ENCODE measurements at regions not wholly inside any gene's neighbourhood (a gene's known extent, or its start where the extent isn't known, plus 50 kb on each side); places are given as distances from the start of the nearest gene placed in this dataset.

DNA sequence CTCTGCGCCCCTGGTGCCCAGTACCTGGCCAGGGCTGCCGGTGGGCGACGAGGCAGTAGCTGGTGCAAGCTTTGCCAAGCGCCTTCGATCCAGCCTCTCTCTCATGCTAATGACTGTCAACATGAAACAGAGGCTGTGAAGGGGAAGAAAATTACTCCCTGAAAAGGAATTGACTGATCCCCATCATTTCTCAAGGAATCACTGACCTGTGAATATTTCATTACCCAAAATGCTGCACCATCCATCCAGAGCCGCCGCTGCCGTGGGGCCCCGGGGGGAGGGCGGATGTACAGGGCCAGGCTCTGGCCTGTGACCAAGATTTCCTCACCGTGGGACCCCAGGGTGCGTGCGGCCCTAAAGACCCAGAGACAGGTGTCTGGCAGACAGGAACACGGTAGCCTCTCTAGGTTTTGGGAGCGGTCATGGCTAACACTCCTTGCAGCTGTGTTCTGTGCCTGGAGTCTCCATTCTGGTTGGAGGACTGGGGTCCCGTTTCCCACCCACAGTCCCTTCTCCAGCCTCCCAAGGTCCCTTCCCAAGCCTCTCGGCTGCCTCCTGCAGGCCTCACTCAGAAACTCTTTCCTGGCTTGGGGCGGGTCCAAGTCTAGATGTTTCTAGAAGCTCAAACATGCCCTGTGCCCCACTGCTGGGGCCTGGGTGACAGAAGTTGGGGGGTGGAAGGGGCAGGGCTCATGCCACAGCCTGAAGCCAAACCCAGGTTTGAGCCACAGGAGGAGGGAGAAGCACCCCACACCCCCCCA, 73.3 kb downstream of the ENGASE start:
- TF ChIP-seq, protein P1, sequence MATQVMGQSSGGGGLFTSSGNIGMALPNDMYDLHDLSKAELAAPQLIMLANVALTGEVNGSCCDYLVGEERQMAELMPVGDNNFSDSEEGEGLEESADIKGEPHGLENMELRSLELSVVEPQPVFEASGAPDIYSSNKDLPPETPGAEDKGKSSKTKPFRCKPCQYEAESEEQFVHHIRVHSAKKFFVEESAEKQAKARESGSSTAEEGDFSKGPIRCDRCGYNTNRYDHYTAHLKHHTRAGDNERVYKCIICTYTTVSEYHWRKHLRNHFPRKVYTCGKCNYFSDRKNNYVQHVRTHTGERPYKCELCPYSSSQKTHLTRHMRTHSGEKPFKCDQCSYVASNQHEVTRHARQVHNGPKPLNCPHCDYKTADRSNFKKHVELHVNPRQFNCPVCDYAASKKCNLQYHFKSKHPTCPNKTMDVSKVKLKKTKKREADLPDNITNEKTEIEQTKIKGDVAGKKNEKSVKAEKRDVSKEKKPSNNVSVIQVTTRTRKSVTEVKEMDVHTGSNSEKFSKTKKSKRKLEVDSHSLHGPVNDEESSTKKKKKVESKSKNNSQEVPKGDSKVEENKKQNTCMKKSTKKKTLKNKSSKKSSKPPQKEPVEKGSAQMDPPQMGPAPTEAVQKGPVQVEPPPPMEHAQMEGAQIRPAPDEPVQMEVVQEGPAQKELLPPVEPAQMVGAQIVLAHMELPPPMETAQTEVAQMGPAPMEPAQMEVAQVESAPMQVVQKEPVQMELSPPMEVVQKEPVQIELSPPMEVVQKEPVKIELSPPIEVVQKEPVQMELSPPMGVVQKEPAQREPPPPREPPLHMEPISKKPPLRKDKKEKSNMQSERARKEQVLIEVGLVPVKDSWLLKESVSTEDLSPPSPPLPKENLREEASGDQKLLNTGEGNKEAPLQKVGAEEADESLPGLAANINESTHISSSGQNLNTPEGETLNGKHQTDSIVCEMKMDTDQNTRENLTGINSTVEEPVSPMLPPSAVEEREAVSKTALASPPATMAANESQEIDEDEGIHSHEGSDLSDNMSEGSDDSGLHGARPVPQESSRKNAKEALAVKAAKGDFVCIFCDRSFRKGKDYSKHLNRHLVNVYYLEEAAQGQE (IDR thresholded peaks at IDR 0.05; ENCODE audit: insufficient read depth in 1 of 2, low read depth in 2 of 2, low read length in 1 of 2): no peak
- no peak for TF ChIP-seq SIN3A (IDR thresholded peaks at IDR 0.05; ENCODE audit: borderline replicate concordance, insufficient read depth, low read depth, low read length)
- TF ChIP-seq, protein P2, sequence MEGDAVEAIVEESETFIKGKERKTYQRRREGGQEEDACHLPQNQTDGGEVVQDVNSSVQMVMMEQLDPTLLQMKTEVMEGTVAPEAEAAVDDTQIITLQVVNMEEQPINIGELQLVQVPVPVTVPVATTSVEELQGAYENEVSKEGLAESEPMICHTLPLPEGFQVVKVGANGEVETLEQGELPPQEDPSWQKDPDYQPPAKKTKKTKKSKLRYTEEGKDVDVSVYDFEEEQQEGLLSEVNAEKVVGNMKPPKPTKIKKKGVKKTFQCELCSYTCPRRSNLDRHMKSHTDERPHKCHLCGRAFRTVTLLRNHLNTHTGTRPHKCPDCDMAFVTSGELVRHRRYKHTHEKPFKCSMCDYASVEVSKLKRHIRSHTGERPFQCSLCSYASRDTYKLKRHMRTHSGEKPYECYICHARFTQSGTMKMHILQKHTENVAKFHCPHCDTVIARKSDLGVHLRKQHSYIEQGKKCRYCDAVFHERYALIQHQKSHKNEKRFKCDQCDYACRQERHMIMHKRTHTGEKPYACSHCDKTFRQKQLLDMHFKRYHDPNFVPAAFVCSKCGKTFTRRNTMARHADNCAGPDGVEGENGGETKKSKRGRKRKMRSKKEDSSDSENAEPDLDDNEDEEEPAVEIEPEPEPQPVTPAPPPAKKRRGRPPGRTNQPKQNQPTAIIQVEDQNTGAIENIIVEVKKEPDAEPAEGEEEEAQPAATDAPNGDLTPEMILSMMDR (IDR thresholded peaks at IDR 0.05): no peak
- no peak for TF ChIP-seq TCF7L2 (IDR thresholded peaks at IDR 0.05; ENCODE audit: low read depth, low read length)
- no peak for TF ChIP-seq POLR2AphosphoS5 (IDR thresholded peaks at IDR 0.05; ENCODE audit: low read depth, low read length)
- DNase-seq (ENCODE audit: low read depth, low spot score) (no peak), ATAC-seq (no peak)
- intact Hi-C loops (cut with micrococcal nuclease; ENCODE audit: unreplicated experiment) (no loop called here), in situ Hi-C loops (cut with HindIII; ENCODE audit: low pct_unique_long_range_greater_than_20kb, low sequenced_read_pairs) (no loop called here)
- POLR2A ChIA-PET: no interaction called here
- H3K4me1 ChIP-seq (ENCODE audit: control insufficient read depth, insufficient read depth, low read length): peaks cover 6% of the 10 kb centered on the region
- CTCF ChIA-PET: no interaction called here
- no peaks in the 10 kb centered on the region; the same call in 1 of the 2 replicates for H3K27me3 ChIP-seq (ENCODE audit: control insufficient read depth, insufficient read depth, low read length)
- H3K36me3 ChIP-seq (ENCODE audit: control insufficient read depth, insufficient read depth, low read length): no peaks in the 10 kb centered on the region
- no peaks in the 10 kb centered on the region for H3K9me3 ChIP-seq (ENCODE audit: control insufficient read depth, insufficient read depth, low read depth, low read length)
- no TSS peak for BruUV-seq (replicated peaks)
- H3K27ac ChIP-seq (ENCODE audit: low read length): no peak overlapping the region
- H3K4me3 ChIP-seq (ENCODE audit: low read depth in 2 of 2, low read length in 2 of 2): no peak overlapping the region

DNA sequence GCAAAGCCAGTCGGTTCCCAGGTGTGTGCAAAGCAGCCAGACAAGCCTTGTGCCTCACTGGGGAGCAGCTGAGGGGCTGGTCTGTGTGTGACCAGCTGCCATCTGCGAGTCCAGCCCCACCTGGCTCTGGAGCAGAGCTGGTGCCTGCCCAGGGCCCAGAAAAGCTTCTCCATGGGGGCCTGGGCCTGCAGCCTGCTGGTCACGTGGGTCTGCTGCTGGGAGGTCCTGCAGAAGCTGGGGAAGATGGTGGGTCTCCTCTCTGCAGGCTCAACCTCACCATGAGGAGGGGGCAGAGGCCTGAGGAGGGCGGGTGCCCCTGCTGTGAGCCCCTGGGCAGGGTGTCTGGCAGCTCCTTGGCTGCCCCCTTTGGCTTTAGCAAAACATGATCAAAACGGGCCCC, 71.9 kb downstream of the ENGASE start:
- H3K4me3 ChIP-seq (ENCODE audit: low read depth in 2 of 2, low read length in 2 of 2): no peak overlapping the region
- DNase-seq (ENCODE audit: low read depth, low spot score) (no peak), ATAC-seq (no peak)
- no peaks in the 10 kb centered on the region for H3K9me3 ChIP-seq (ENCODE audit: control insufficient read depth, insufficient read depth, low read depth, low read length)
- H3K4me1 ChIP-seq (ENCODE audit: control insufficient read depth, insufficient read depth, low read length): no peaks in the 10 kb centered on the region
- H3K27me3 ChIP-seq (ENCODE audit: control insufficient read depth, insufficient read depth, low read length): peaks cover 5% of the 10 kb centered on the region; the same call in 1 of the 2 replicates
- ChIA-PET CTCF (interaction anchor here (0.7 kb wide), 1 partner anchor 52 kb away, joined by 4 read pairs; no protein-coding TSS in a partner anchor), POLR2A (interaction anchor here (0.6 kb wide), 1 partner anchor 244 kb away, joined by 5 read pairs; no protein-coding TSS in a partner anchor)
- H3K36me3 ChIP-seq (ENCODE audit: control insufficient read depth, insufficient read depth, low read length): no peaks in the 10 kb centered on the region
- no peak for TF ChIP-seq POLR2AphosphoS5 (IDR thresholded peaks at IDR 0.05; ENCODE audit: low read depth, low read length)
- no peak for TF ChIP-seq SIN3A (IDR thresholded peaks at IDR 0.05; ENCODE audit: borderline replicate concordance, insufficient read depth, low read depth, low read length)
- no peak for TF ChIP-seq TCF7L2 (IDR thresholded peaks at IDR 0.05; ENCODE audit: low read depth, low read length)
- TF ChIP-seq, protein P2 (IDR thresholded peaks at IDR 0.05): no peak
- TF ChIP-seq, protein P1 (IDR thresholded peaks at IDR 0.05; ENCODE audit: insufficient read depth in 1 of 2, low read depth in 2 of 2, low read length in 1 of 2): no peak
- in situ Hi-C loops (cut with HindIII; ENCODE audit: low pct_unique_long_range_greater_than_20kb, low sequenced_read_pairs): no loop called here
- intact Hi-C loops (cut with micrococcal nuclease; ENCODE audit: unreplicated experiment): no loop called here
- no peak overlapping the region for H3K27ac ChIP-seq (ENCODE audit: low read length)
- BruUV-seq (replicated peaks): no TSS peak
